Liver (tissue), 8 donors: ENCODE measurements at regions not wholly inside any gene's neighbourhood (a gene's known extent, or its start where the extent isn't known, plus 50 kb on each side); places are given as distances from the start of the nearest gene placed in this dataset.

Source experiments
- DNase-seq: peaks from one replicate; pipeline ENCODE4 v3.0.0-alpha.2; 2017; ENCODE audit warnings: low spot score
- H3K27ac ChIP-seq, 2 donors: one replicate each; pipeline ENCODE4 v1.7.0; 2013; ENCODE audit warnings: inconsistent platforms in 2 of 2, low read length in 2 of 2, control low read depth in 1 of 2, low read depth in 1 of 2, mild to moderate bottlenecking in 1 of 2
- H3K27me3 ChIP-seq, 4 donors: one replicate each; pipeline versions ENCODE4 v1.6.1 to v1.7.0; 2013; ENCODE audit warnings: low read length in 3 of 4, inconsistent platforms in 1 of 4, mild to moderate bottlenecking in 1 of 4, moderate library complexity in 1 of 4; ENCODE audit not compliant: control insufficient read depth in 4 of 4, insufficient read depth in 4 of 4
- H3K36me3 ChIP-seq, 4 donors: one replicate each; pipeline versions ENCODE4 v1.6.1 to v1.7.0; 2013; ENCODE audit warnings: low read length in 3 of 4, mild to moderate bottlenecking in 3 of 4, low read depth in 1 of 4, moderate library complexity in 1 of 4; ENCODE audit not compliant: control insufficient read depth in 4 of 4, insufficient read depth in 3 of 4
- H3K4me1 ChIP-seq, 4 donors: one replicate each; pipeline versions ENCODE4 v1.6.1 to v1.7.0; 2013; ENCODE audit warnings: low read length in 3 of 4, mild to moderate bottlenecking in 3 of 4, moderate library complexity in 1 of 4; ENCODE audit not compliant: control insufficient read depth in 4 of 4, insufficient read depth in 4 of 4
- H3K4me3 ChIP-seq, 3 donors: one replicate each; pipeline versions ENCODE4 v1.6.1 to v1.7.0; 2013; ENCODE audit warnings: low read length in 3 of 3, control low read depth in 1 of 3, low read depth in 1 of 3, mild to moderate bottlenecking in 1 of 3
- H3K9ac ChIP-seq, 2 donors: one replicate each; pipeline ENCODE4 v1.7.0; 2013; ENCODE audit warnings: low read length in 2 of 2, mild to moderate bottlenecking in 2 of 2, moderate library complexity in 2 of 2, control low read depth in 1 of 2, low read depth in 1 of 2
- H3K9me3 ChIP-seq, 4 donors: one replicate each; pipeline versions ENCODE4 v1.6.1 to v1.7.0; 2013; ENCODE audit warnings: low read length in 3 of 4; ENCODE audit not compliant: control insufficient read depth in 4 of 4
- ATF3 ChIP-seq: IDR thresholded peaks from 2 replicates; pipeline ENCODE4 v1.6.1; 2016; ENCODE audit warnings: antibody characterized with exemption
- CTCF ChIP-seq: fragments of 150-350 bp; IDR thresholded peaks from 2 replicates; pipeline ENCODE4 v1.5.1; 2017; ENCODE audit warnings: improper control_type of control experiment, low read depth, low read length; ENCODE audit not compliant: missing input control
- EGR1 ChIP-seq, 2 donors: IDR thresholded peaks; 2 replicates each; pipeline ENCODE4 v1.6.1; 2016 to 2018; ENCODE audit warnings: antibody characterized with exemption in 2 of 2, low read depth in 2 of 2
- FOXA1 ChIP-seq: IDR thresholded peaks from 2 replicates; pipeline ENCODE4 v1.6.1; 2016; ENCODE audit warnings: antibody characterized with exemption
- FOXA2 ChIP-seq: IDR thresholded peaks from 2 replicates; pipeline ENCODE4 v1.6.1; 2016; ENCODE audit warnings: antibody characterized with exemption
- GABPA ChIP-seq, 2 donors: IDR thresholded peaks in 1 of 2; conservative IDR thresholded peaks in 1 of 2; 2 replicates each; pipeline ENCODE4 v1.6.1; 2016; ENCODE audit warnings: antibody characterized with exemption in 2 of 2, mild to moderate bottlenecking in 1 of 2, moderate library complexity in 1 of 2
- HNF4A ChIP-seq, 2 donors: conservative IDR thresholded peaks; 2 replicates each; pipeline ENCODE4 v1.6.1; 2016; ENCODE audit warnings: antibody characterized with exemption in 2 of 2, mild to moderate bottlenecking in 2 of 2
- HNF4G ChIP-seq: IDR thresholded peaks from 2 replicates; pipeline ENCODE4 v1.6.1; 2016; ENCODE audit warnings: antibody characterized with exemption
- JUND ChIP-seq, 2 donors: IDR thresholded peaks; 2 replicates each; pipeline ENCODE4 v1.6.1; 2016; ENCODE audit warnings: antibody characterized with exemption in 2 of 2
- MAX ChIP-seq: IDR thresholded peaks from 2 replicates; pipeline ENCODE4 v1.6.1; 2016; ENCODE audit warnings: antibody characterized with exemption
- NR2F2 ChIP-seq: IDR thresholded peaks from 2 replicates; pipeline ENCODE4 v1.6.1; 2016; ENCODE audit warnings: antibody characterized with exemption
- RAD21 ChIP-seq, 2 donors: IDR thresholded peaks; 2 replicates each; pipeline ENCODE4 v1.6.1; 2016; ENCODE audit warnings: antibody characterized with exemption in 2 of 2, mild to moderate bottlenecking in 2 of 2
- REST ChIP-seq: IDR thresholded peaks from 2 replicates; pipeline ENCODE4 v1.6.1; 2016; ENCODE audit warnings: antibody characterized with exemption, mild to moderate bottlenecking
- RXRA ChIP-seq, 2 donors: IDR thresholded peaks; 2 replicates each; pipeline ENCODE4 v1.6.1; 2017 to 2018; ENCODE audit warnings: antibody characterized with exemption in 2 of 2, mild to moderate bottlenecking in 1 of 2
- SP1 ChIP-seq: IDR thresholded peaks from 2 replicates; pipeline ENCODE4 v1.6.1; 2018; ENCODE audit warnings: antibody characterized with exemption, mild to moderate bottlenecking
- TAF1 ChIP-seq: conservative IDR thresholded peaks from 2 replicates; pipeline ENCODE4 v1.6.1; 2016; ENCODE audit warnings: antibody characterized with exemption, mild to moderate bottlenecking
- YY1 ChIP-seq: IDR thresholded peaks from 2 replicates; pipeline ENCODE4 v1.6.1; 2016; ENCODE audit warnings: antibody characterized with exemption, mild to moderate bottlenecking
- ZBTB33 ChIP-seq: IDR thresholded peaks from 2 replicates; pipeline ENCODE4 v1.6.1; 2016; ENCODE audit warnings: antibody characterized with exemption
- WGBS: extraction: QIAGEN DNeasy Blood & Tissue Kit; methylation state at CpG from one replicate; pipeline ENCODE4 v1.1.7; 2013; 5-methylcytosine and 5-hydroxymethylcytosine counted together
- donor health status: healthy.
- donor health status: healthy.
- donor health status: healthy.
- donor health status: healthy.
- donor health status: healthy.

- Histone ChIP-seq H3K9ac (no peak overlapping the region), H3K4me3 (no peak overlapping the region), H3K9me3 (no peaks in the 10 kb centered on the region), H3K4me1 (no peaks in the 10 kb centered on the region), H3K27me3 (no peaks in the 10 kb centered on the region), H3K27ac (no peak overlapping the region), H3K36me3 (no peaks in the 10 kb centered on the region)
- DNase-seq = no peak
- TF ChIP-seq HNF4A (conservative IDR thresholded peaks at IDR 0.05) (no peak), MAX (no peak), ATF3 (no peak), NR2F2 (no peak), HNF4G (no peak), RXRA (IDR thresholded peaks at IDR 0.05) (no peak), TAF1 (no peak), JUND (IDR thresholded peaks at IDR 0.05) (no peak), REST (no peak), FOXA1 (no peak), RAD21 (IDR thresholded peaks at IDR 0.05) (no peak), FOXA2 (no peak), ZBTB33 (no peak), CTCF (no peak), YY1 (no peak), EGR1 (IDR thresholded peaks at IDR 0.05; ENCODE audit: low read depth in 2 of 2) (no peak), GABPA (IDR thresholded peaks at IDR 0.05 in 1 of 2, conservative IDR thresholded peaks at IDR 0.05 in 1 of 2) (no peak), SP1 (no peak)
- WGBS = 62% methylated on average over 5 of the region's 5 CpGs
Measured at GRCh38 chr14:66152747-66153146, 333.4 kb upstream of the CCDC196 start.

- no peak for DNase-seq
- no peak overlapping the region for H3K9ac ChIP-seq
- no peak overlapping the region for H3K4me3 ChIP-seq
- no peak for TF ChIP-seq REST
- TF ChIP-seq CTCF = no peak
- TF ChIP-seq HNF4G = no peak
- TF ChIP-seq GABPA (IDR thresholded peaks at IDR 0.05 in 1 of 2, conservative IDR thresholded peaks at IDR 0.05 in 1 of 2) = no peak
- TF ChIP-seq FOXA2 = no peak
- TF ChIP-seq FOXA1 = no peak
- TF ChIP-seq NR2F2 = no peak
- no peak overlapping the region for H3K27ac ChIP-seq
- no peaks in the 10 kb centered on the region for H3K27me3 ChIP-seq
- H3K4me1 ChIP-seq = no peaks in the 10 kb centered on the region
- 90% methylated on average over 3 of the region's 3 CpGs for WGBS
- no peaks in the 10 kb centered on the region for H3K9me3 ChIP-seq
- H3K36me3 ChIP-seq = no peaks in the 10 kb centered on the region
Measured at GRCh38 chr14:66163023-66163422, 323.1 kb upstream of the CCDC196 start.
